ENCODE measurements at regions not wholly inside any gene's neighbourhood (a gene's known extent, or its start where the extent isn't known, plus 50 kb on each side); places are given as distances from the start of the nearest gene placed in this dataset.
A peak's percentile ranks its signal among the peaks of the same experiment; 100 is the strongest.

- no peak overlapping the region for H3K9ac ChIP-seq (ENCODE audit: low read depth, low read length)
- H3K4me1 ChIP-seq (ENCODE audit: insufficient read depth, low read length), result peaks cover 33% of the 10 kb centered on the region
- no peaks in the 10 kb centered on the region for H3K9me3 ChIP-seq (ENCODE audit: control insufficient read depth, insufficient read depth, low read length)
- H3K36me3 ChIP-seq (ENCODE audit: insufficient read depth, low read length), result no peaks in the 10 kb centered on the region
Observed at GRCh38 chr10:21313691-21314090, 211.8 kb downstream of the SKIDA1 start.

- no peaks in the 10 kb centered on the region for H3K9me3 ChIP-seq (ENCODE audit: control insufficient read depth, insufficient read depth, low read length)
- no peaks in the 10 kb centered on the region for H3K36me3 ChIP-seq (ENCODE audit: insufficient read depth, low read length)
- H3K9ac ChIP-seq (ENCODE audit: low read depth, low read length), result no peak overlapping the region
- H3K4me1 ChIP-seq (ENCODE audit: insufficient read depth, low read length), result peaks cover 24% of the 10 kb centered on the region
Observed at GRCh38 chr10:21311426-21311825, 214.1 kb downstream of the SKIDA1 start.

GRCh38 chr10:21309427-21309826 is 216.1 kb downstream of the SKIDA1 start:
- H3K4me1 ChIP-seq (ENCODE audit: insufficient read depth, low read length), result peaks cover 8% of the 10 kb centered on the region
- no peak overlapping the region for H3K9ac ChIP-seq (ENCODE audit: low read depth, low read length)
- no peaks in the 10 kb centered on the region for H3K36me3 ChIP-seq (ENCODE audit: insufficient read depth, low read length)
- no peaks in the 10 kb centered on the region for H3K9me3 ChIP-seq (ENCODE audit: control insufficient read depth, insufficient read depth, low read length)

GRCh38 chr10:21308946-21309345 is 216.5 kb downstream of the SKIDA1 start:
- no peak overlapping the region for H3K9ac ChIP-seq (ENCODE audit: low read depth, low read length)
- H3K36me3 ChIP-seq (ENCODE audit: insufficient read depth, low read length), result no peaks in the 10 kb centered on the region
- H3K9me3 ChIP-seq (ENCODE audit: control insufficient read depth, insufficient read depth, low read length), result no peaks in the 10 kb centered on the region
- H3K4me1 ChIP-seq (ENCODE audit: insufficient read depth, low read length), result peaks cover 8% of the 10 kb centered on the region

GRCh38 chr10:21308018-21308417 is 217.5 kb downstream of the SKIDA1 start:
- Histone ChIP-seq H3K9ac (ENCODE audit: low read depth, low read length) (no peak overlapping the region), H3K9me3 (ENCODE audit: control insufficient read depth, insufficient read depth, low read length) (no peaks in the 10 kb centered on the region), H3K36me3 (ENCODE audit: insufficient read depth, low read length) (no peaks in the 10 kb centered on the region), H3K4me1 (ENCODE audit: insufficient read depth, low read length) (peaks cover 4% of the 10 kb centered on the region; the same call in 1 of the 2 replicates)

- Histone ChIP-seq H3K4me1 (ENCODE audit: insufficient read depth, low read length) (peaks cover 14% of the 10 kb centered on the region), H3K9me3 (ENCODE audit: control insufficient read depth, insufficient read depth, low read length) (no peaks in the 10 kb centered on the region), H3K9ac (ENCODE audit: low read depth, low read length) (no peak overlapping the region), H3K36me3 (ENCODE audit: insufficient read depth, low read length) (no peaks in the 10 kb centered on the region)
Observed at GRCh38 chr10:21304608-21305007, 220.9 kb downstream of the SKIDA1 start.

GRCh38 chr10:21304198-21304597 is 221.3 kb downstream of the SKIDA1 start:
- Histone ChIP-seq H3K9me3 (ENCODE audit: control insufficient read depth, insufficient read depth, low read length) (no peaks in the 10 kb centered on the region), H3K36me3 (ENCODE audit: insufficient read depth, low read length) (no peaks in the 10 kb centered on the region), H3K9ac (ENCODE audit: low read depth, low read length) (no peak overlapping the region), H3K4me1 (ENCODE audit: insufficient read depth, low read length) (peaks cover 18% of the 10 kb centered on the region)

GRCh38 chr10:21300551-21300950 is 224.9 kb downstream of the SKIDA1 start:
- H3K9ac ChIP-seq (ENCODE audit: low read depth, low read length), result no peak overlapping the region
- H3K36me3 ChIP-seq (ENCODE audit: insufficient read depth, low read length), result no peaks in the 10 kb centered on the region
- peaks cover 33% of the 10 kb centered on the region for H3K4me1 ChIP-seq (ENCODE audit: insufficient read depth, low read length)
- H3K9me3 ChIP-seq (ENCODE audit: control insufficient read depth, insufficient read depth, low read length), result no peaks in the 10 kb centered on the region

GRCh38 chr10:21299330-21299729 is 226.2 kb downstream of the SKIDA1 start:
- H3K36me3 ChIP-seq (ENCODE audit: insufficient read depth, low read length), result no peaks in the 10 kb centered on the region
- peaks cover 45% of the 10 kb centered on the region for H3K4me1 ChIP-seq (ENCODE audit: insufficient read depth, low read length)
- H3K9me3 ChIP-seq (ENCODE audit: control insufficient read depth, insufficient read depth, low read length), result no peaks in the 10 kb centered on the region
- H3K9ac ChIP-seq (ENCODE audit: low read depth, low read length), result no peak overlapping the region

GRCh38 chr10:21298701-21299100 is 226.8 kb downstream of the SKIDA1 start:
- H3K9me3 ChIP-seq (ENCODE audit: control insufficient read depth, insufficient read depth, low read length), result no peaks in the 10 kb centered on the region
- H3K4me1 ChIP-seq (ENCODE audit: insufficient read depth, low read length), result peaks cover 45% of the 10 kb centered on the region
- H3K9ac ChIP-seq (ENCODE audit: low read depth, low read length), result no peak overlapping the region
- no peaks in the 10 kb centered on the region for H3K36me3 ChIP-seq (ENCODE audit: insufficient read depth, low read length)

GRCh38 chr10:21297603-21298383 is 227.7 kb downstream of the SKIDA1 start:
- peaks cover 47% of the 10 kb centered on the region for H3K4me1 ChIP-seq (ENCODE audit: insufficient read depth, low read length)
- no peaks in the 10 kb centered on the region for H3K36me3 ChIP-seq (ENCODE audit: insufficient read depth, low read length)
- no peaks in the 10 kb centered on the region for H3K9me3 ChIP-seq (ENCODE audit: control insufficient read depth, insufficient read depth, low read length)
- H3K9ac ChIP-seq (ENCODE audit: low read depth, low read length), result no peak overlapping the region

- peaks cover 47% of the 10 kb centered on the region for H3K4me1 ChIP-seq (ENCODE audit: insufficient read depth, low read length)
Observed at GRCh38 chr10:21296575-21297355, 228.7 kb downstream of the SKIDA1 start.

GRCh38 chr10:21293518-21294356 is 231.7 kb downstream of the SKIDA1 start:
- H3K9me3 ChIP-seq (ENCODE audit: control insufficient read depth, insufficient read depth, low read length), result no peaks in the 10 kb centered on the region
- H3K9ac ChIP-seq (ENCODE audit: low read depth, low read length), result peak overlapping the region; percentile 51
- H3K36me3 ChIP-seq (ENCODE audit: insufficient read depth, low read length), result no peaks in the 10 kb centered on the region
- peaks cover 48% of the 10 kb centered on the region for H3K4me1 ChIP-seq (ENCODE audit: insufficient read depth, low read length)

More at GRCh38 chr10:21296575-21297355, 228.7 kb downstream of the SKIDA1 start:
- H3K9ac ChIP-seq (ENCODE audit: low read depth, low read length), result no peak overlapping the region
- H3K36me3 ChIP-seq (ENCODE audit: insufficient read depth, low read length), result no peaks in the 10 kb centered on the region
- no peaks in the 10 kb centered on the region for H3K9me3 ChIP-seq (ENCODE audit: control insufficient read depth, insufficient read depth, low read length)

- Histone ChIP-seq H3K36me3 (ENCODE audit: insufficient read depth, low read length) (no peaks in the 10 kb centered on the region), H3K4me1 (ENCODE audit: insufficient read depth, low read length) (peaks cover 45% of the 10 kb centered on the region), H3K9me3 (ENCODE audit: control insufficient read depth, insufficient read depth, low read length) (no peaks in the 10 kb centered on the region), H3K9ac (ENCODE audit: low read depth, low read length) (peak overlapping the region; percentile 51)
Observed at GRCh38 chr10:21292763-21293517, 232.5 kb downstream of the SKIDA1 start.
